DMS 273 (cell line): ENCODE measurements at regions not wholly inside any gene's neighbourhood (a gene's known extent, or its start where the extent isn't known, plus 50 kb on each side); places are given as distances from the start of the nearest gene placed in this dataset.

Experiments used
- DNase-seq: peaks from one replicate; lab custom pipeline; 2025; ENCODE audit not compliant: unreplicated experiment; lab: John Stamatoyannopoulos, UW

- DNase-seq: no peak
Observed at GRCh38 chr9:115643948-115644727, 509.5 kb upstream of the PAPPA start.

- no peak for DNase-seq
Observed at GRCh38 chr9:115649991-115650472, 503.6 kb upstream of the PAPPA start.

GRCh38 chr9:115650768-115651167 is 502.8 kb upstream of the PAPPA start:
- no peak for DNase-seq

- no peak for DNase-seq
Observed at GRCh38 chr9:115651461-115651860, 502.1 kb upstream of the PAPPA start.

- no peak for DNase-seq
Observed at GRCh38 chr9:115653171-115653606, 500.4 kb upstream of the PAPPA start.

- DNase-seq: no peak
Observed at GRCh38 chr9:115657695-115658094, 495.9 kb upstream of the PAPPA start.

GRCh38 chr9:115665519-115665918 is 488.1 kb upstream of the PAPPA start:
- DNase-seq: no peak

- no peak for DNase-seq
Observed at GRCh38 chr9:115668521-115668920, 485.1 kb upstream of the PAPPA start.

GRCh38 chr9:115671236-115671962 is 482.2 kb upstream of the PAPPA start:
- DNase-seq: no peak

GRCh38 chr9:115671963-115672305 is 481.7 kb upstream of the PAPPA start:
- DNase-seq: no peak

- DNase-seq: no peak
Observed at GRCh38 chr9:115672477-115673316, 480.9 kb upstream of the PAPPA start.

- no peak for DNase-seq
Observed at GRCh38 chr9:115673599-115673998, 480.0 kb upstream of the PAPPA start.

- DNase-seq: no peak
Observed at GRCh38 chr9:115674091-115674490, 479.5 kb upstream of the PAPPA start.

GRCh38 chr9:115675834-115676233 is 477.8 kb upstream of the PAPPA start:
- DNase-seq: no peak

- no peak for DNase-seq
Observed at GRCh38 chr9:115680231-115680630, 473.4 kb upstream of the PAPPA start.

- no peak for DNase-seq
Observed at GRCh38 chr9:115681585-115681984, 472.0 kb upstream of the PAPPA start.

GRCh38 chr9:115686069-115686468 is 467.5 kb upstream of the PAPPA start:
- DNase-seq: no peak

GRCh38 chr9:115687356-115687755 is 466.2 kb upstream of the PAPPA start:
- no peak for DNase-seq

- DNase-seq: no peak
Observed at GRCh38 chr9:115689331-115689730, 464.3 kb upstream of the PAPPA start.

GRCh38 chr9:115690786-115691496 is 462.6 kb upstream of the PAPPA start:
- no peak for DNase-seq

- no peak for DNase-seq
Observed at GRCh38 chr9:115691693-115692092, 461.9 kb upstream of the PAPPA start.
